ENCODE measurements at regions not wholly inside any gene's neighbourhood (a gene's known extent, or its start where the extent isn't known, plus 50 kb on each side); places are given as distances from the start of the nearest gene placed in this dataset.

- TF ChIP-seq CTCF (conservative IDR thresholded peaks at IDR 0.05 in 1 of 2, IDR thresholded peaks at IDR 0.05 in 1 of 2; ENCODE audit: low read depth in 1 of 2, low read length in 2 of 2) (no peak), EZH2 (IDR thresholded peaks at IDR 0.05; ENCODE audit: low read length, missing control alignments) (no peak)
These were observed 246.4 kb downstream of the SH2D1A start for GRCh38 chrX:124592744-124593143.

Data from fibroblast of lung (primary cell).